GM19324 (cell line): ENCODE measurements at regions not wholly inside any gene's neighbourhood (a gene's known extent, or its start where the extent isn't known, plus 50 kb on each side); places are given as distances from the start of the nearest gene placed in this dataset.

Source experiments
- ATAC-seq: cut with Tn5 transposase; IDR thresholded peaks from one replicate; pipeline ENCODE4 v1.9.1; 2021; ENCODE audit warnings: mild to moderate bottlenecking, moderate library complexity; ENCODE audit not compliant: unreplicated experiment, low FRiP score

DNA sequence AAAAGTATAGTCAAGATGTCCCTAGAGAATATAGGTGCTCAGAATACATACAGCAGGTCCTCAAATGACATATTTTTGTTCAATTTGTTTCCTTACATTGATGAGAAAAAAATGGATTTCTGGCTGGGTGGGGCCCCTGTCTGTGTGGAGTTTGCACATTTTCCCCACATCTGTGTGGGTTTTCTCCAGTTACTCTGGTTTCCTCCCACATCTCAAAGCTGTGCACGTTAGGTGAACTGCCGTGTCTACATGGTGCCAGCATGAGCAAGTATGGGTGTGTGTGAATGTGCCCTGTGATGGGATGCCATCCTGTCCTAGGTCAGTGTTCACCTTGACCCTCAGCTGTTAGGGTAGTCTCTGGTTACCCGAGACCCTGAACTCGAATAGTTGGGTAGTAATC, 289.1 kb downstream of the GRIN2B start:
- ATAC-seq: no peak

DNA sequence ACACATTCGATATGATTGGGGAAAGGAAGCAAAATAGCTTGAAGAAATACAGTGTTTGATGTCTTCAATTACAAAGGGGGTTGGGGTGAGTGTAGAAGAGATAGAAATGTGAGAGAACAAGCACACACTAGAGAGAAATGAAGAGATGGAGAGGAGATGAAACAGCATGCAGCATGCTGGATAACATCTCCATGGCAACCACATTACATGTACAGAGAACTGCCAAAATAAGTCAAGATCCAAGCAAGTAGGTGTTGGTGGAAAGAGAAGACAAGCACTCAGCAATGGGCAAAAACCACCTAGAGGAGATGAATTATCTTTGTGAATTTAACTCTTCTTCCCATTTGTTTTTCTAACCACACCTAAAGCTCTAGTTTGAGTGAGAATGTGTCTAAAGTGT, 289.8 kb downstream of the GRIN2B start:
- no peak for ATAC-seq

GRCh38 chr12:13687633-13688032, 293.8 kb downstream of the GRIN2B start:
- no peak for ATAC-seq

- no peak for ATAC-seq
These were observed 295.1 kb downstream of the GRIN2B start for GRCh38 chr12:13686260-13686659.

DNA sequence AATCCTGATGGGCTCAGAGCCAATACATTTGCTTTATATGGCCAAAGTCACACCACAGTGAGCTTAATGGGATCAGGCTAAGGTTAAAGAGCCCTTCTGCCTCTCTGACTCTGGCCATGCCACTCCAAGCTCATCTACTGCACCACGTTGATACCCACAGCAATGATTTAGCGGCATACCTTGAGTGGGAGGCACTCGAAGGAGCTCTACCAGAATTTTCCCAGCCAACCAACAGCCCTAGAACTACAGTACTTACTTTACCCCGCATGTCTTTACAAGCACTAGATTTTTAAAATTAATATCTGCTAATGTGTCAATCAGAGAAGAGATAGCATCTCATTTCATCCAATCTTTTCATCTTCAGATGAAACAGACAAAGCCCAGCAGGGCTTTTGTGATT, 300.5 kb downstream of the GRIN2B start:
- ATAC-seq: no peak

- no peak for ATAC-seq
These were observed 304.5 kb downstream of the GRIN2B start for GRCh38 chr12:13676880-13677279.

GRCh38 chr12:13670285-13670866, 311.0 kb downstream of the GRIN2B start:
- ATAC-seq: no peak

GRCh38 chr12:13668880-13669279, 312.5 kb downstream of the GRIN2B start:
- ATAC-seq: no peak

DNA sequence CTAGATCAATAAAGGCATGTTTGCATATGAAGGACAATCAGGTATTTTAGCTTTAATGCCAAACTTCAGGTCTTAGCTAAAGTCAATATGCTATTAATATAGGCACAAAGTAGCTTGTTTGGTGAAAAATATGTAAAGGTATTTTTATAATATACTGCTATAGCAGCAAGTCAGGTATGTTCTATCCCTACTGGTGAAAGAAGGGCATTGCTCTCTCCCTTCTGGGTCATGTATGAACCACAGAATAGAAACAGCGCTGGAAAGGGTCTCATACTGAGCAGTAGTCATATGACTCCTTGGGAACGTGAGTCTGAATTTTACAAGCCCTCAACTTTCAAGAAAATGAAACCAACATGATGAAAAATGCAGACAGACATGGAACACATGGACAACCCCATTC, 314.6 kb downstream of the GRIN2B start:
- ATAC-seq: no peak

GRCh38 chr12:13661005-13661887, 320.2 kb downstream of the GRIN2B start:
- ATAC-seq: no peak

DNA sequence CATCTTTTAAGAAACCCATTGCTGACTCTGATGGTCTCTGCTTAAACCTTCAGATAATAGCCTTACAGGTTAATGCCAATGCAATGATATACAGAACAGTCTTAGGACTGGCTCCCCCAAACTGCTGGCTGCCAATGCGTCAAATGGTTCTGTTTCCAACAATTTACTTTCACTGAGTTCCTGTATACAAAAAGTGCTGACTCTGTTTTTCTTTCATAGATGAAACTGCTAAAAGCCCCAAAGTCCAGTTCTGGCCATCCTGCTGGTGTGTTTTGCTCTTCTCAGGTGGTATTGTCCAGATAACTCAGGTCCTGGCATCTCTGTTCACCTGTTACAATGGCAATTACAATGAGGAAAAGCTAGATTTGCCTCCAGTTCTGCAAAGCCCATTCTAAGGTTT, 326.9 kb downstream of the GRIN2B start:
- no peak for ATAC-seq

DNA sequence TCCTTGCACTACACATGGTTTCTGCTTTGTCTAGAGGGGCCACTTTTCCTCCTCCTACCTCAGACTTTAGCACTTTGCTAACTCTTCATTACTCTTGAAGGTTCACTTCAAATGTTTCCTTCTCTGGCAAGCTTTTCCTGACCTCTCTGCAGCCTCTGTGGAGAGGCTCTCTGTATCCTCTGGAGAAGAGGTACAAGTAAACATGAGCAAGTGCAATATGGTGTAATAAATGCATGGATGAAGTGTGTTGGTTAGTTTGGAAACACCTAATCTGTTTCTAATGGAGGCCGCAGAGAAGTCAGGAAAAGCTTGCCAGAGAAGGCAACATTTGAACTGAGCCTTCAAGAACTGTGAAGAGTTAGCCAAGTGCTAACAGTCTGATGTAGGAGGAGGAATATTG, 329.3 kb downstream of the GRIN2B start:
- no peak for ATAC-seq

DNA sequence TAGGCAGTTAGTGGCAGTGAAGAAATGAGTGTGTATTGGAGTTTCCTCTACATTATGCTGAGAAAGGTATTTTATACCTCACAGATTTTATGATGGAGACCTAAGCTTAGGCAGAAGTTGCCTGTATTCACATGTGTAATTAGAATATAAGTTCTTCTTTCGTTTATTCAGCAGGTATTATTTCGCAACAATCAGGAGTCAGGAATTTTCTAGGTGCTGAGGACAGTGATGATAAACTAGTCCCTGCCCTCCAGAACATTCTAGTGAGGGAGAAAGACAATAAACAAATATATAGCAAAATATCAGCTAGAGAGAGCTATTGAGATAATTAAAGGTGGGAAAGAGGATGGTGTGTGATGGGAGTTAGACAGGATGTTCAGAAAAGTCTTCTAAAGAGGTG, 345.7 kb downstream of the GRIN2B start:
- ATAC-seq: no peak

GRCh38 chr12:13631873-13632272, 349.5 kb downstream of the GRIN2B start:
- ATAC-seq: no peak

GRCh38 chr12:13630354-13630753, 351.0 kb downstream of the GRIN2B start:
- no peak for ATAC-seq

- no peak for ATAC-seq
These were observed 353.3 kb downstream of the GRIN2B start for GRCh38 chr12:13628067-13628466.

- no peak for ATAC-seq
These were observed 353.9 kb downstream of the GRIN2B start for GRCh38 chr12:13627536-13627935.

DNA sequence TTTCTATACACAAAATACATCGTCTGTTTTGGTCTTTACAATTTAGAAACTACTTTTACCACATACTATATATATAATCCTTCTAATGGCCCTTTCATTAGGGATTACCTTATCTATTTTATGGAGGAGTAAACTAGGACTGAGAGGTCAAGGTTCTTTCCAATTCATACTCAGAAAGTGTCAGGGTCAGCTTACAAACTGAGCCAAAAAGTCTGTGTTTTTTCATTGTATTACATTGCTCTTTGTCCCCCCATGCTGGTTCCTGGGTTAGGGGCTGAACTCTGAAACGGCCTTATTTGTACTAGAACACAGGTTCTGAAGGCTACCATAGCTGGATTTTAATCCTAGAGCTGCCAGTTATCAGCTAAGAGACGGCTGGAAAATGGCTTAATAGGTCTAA, 368.1 kb downstream of the GRIN2B start:
- no peak for ATAC-seq

DNA sequence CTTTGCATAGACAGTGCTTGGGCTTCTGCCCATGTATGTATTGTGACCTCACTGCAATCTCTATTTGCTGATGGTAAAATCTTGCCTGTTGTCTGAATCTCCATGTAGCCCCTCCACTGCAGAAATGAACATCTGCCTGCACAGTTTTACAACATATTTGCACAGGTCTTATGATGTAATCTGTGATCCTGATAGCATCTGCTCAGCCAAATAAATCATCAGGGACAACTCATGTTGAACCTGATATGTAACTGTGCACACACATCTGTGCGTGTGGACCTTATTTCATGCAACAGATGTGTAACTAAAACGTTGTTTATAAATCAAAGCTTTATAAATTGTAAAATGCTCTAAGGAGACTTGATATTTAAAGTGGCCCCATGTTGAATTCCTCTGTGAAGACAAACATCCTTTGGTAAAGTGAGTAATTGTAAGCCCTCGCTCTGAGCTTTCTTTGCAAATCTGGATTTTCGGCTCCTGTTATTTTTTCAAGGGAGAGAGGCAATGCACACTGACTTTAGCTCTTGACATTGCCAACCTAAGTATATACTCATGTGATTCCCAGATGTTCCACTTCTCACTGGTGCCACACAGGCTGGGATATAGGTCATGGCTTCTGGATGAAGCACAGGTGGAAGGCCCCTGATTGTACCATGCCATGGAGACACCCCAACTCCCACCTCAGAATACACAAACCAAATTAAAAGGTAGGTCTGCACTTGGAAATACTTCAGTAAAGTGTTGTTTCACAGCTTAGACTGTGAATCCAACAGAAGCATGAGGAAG, 371.3 kb downstream of the GRIN2B start:
- ATAC-seq: no peak

GRCh38 chr12:13606290-13606689, 375.1 kb downstream of the GRIN2B start:
- no peak for ATAC-seq

- ATAC-seq: no peak
These were observed 377.4 kb downstream of the GRIN2B start for GRCh38 chr12:13603953-13604352.
